Astrocyte of the cerebellum (primary cell): ENCODE measurements at regions not wholly inside any gene's neighbourhood (a gene's known extent, or its start where the extent isn't known, plus 50 kb on each side); places are given as distances from the start of the nearest gene placed in this dataset.

Source experiments
- DNase-seq: peaks from one replicate; pipeline ENCODE4 v3.0.0-alpha.2; 2011; ENCODE audit warnings: low read depth
- H3K4me3 ChIP-seq: 2 replicates; pipeline ENCODE4 v1.5.1; 2011; ENCODE audit warnings: mild to moderate bottlenecking, low read depth, low read length, moderate library complexity
- in situ Hi-C: cut with HindIII; loops from 2 replicates; pipeline ENCODE4 v1.10.0; 2017; ENCODE audit warnings: low sequenced_read_pairs
- TF ChIP-seq, protein P1 (sequence below): IDR thresholded peaks from 2 replicates; pipeline ENCODE4 v1.5.1; 2012; ENCODE audit warnings: low read length, low read depth, moderate library complexity, mild to moderate bottlenecking; ENCODE audit errors: missing control alignments

DNA sequence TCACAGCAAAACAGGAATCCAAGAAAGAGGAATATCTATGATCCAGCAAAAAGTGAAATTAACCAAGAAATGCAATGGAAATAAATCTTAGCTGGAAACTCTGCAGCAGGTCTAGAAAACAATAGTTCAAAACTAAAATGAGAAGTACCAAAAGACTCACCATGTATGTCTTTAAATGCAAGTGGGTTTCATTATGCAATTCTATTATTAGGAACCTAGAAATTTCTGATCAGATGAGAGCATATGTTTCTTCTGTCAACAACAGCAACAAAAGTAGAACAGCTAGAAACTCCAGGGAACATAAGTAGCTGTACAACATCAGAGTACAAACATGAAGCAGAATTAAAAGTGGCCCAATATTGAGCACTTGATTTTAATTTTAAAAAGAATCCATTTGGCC, 304.0 kb downstream of the ARHGAP12 start:
- TF ChIP-seq, protein P1, sequence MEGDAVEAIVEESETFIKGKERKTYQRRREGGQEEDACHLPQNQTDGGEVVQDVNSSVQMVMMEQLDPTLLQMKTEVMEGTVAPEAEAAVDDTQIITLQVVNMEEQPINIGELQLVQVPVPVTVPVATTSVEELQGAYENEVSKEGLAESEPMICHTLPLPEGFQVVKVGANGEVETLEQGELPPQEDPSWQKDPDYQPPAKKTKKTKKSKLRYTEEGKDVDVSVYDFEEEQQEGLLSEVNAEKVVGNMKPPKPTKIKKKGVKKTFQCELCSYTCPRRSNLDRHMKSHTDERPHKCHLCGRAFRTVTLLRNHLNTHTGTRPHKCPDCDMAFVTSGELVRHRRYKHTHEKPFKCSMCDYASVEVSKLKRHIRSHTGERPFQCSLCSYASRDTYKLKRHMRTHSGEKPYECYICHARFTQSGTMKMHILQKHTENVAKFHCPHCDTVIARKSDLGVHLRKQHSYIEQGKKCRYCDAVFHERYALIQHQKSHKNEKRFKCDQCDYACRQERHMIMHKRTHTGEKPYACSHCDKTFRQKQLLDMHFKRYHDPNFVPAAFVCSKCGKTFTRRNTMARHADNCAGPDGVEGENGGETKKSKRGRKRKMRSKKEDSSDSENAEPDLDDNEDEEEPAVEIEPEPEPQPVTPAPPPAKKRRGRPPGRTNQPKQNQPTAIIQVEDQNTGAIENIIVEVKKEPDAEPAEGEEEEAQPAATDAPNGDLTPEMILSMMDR = no peak
- H3K4me3 ChIP-seq = no peak overlapping the region
- DNase-seq = no peak
- in situ Hi-C loops = no loop called here

DNA sequence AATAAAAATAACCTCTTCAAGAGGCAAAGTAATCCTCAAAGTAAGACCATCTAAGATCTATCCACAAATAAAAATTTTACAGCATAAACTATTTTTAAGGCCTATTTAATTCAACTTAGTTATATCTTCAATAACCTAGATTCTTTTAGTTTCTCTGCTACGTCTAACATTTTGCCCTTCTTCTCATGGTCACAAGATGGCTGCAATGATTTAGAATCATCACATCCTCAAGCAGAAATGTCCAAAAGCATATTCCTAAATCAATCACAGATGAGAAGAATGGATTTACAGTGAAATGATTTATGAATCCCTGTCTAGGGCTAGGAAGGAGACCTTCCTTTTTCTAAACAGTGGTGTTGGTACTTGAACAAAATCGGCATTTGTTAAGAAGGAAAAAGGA, 304.7 kb downstream of the ARHGAP12 start:
- no peak for DNase-seq
- no peak overlapping the region for H3K4me3 ChIP-seq
- in situ Hi-C loops = no loop called here
- TF ChIP-seq, protein P1 = no peak

DNA sequence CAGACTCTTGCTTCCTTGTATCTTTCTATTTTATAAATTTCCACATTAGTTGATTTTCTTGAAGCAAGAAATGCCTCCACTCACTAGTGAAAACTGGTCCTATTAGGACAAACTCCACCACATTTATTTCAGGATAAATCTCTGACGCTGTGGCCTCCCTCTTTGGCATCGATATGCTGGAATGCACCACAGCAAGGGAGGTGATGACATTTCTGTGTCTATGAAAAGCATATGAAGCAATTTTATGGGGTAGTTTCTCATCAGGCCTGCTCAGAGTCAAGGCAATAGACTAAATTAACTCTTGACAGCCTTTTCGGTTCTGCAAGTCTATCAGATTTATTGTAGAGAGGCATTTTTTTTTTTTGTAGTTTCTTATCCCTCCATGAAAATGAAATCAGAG, 304.4 kb downstream of the ZEB1 start:
- H3K4me3 ChIP-seq = no peak overlapping the region
- no peak for DNase-seq
- in situ Hi-C loops = no loop called here
- TF ChIP-seq, protein P1 = no peak

DNA sequence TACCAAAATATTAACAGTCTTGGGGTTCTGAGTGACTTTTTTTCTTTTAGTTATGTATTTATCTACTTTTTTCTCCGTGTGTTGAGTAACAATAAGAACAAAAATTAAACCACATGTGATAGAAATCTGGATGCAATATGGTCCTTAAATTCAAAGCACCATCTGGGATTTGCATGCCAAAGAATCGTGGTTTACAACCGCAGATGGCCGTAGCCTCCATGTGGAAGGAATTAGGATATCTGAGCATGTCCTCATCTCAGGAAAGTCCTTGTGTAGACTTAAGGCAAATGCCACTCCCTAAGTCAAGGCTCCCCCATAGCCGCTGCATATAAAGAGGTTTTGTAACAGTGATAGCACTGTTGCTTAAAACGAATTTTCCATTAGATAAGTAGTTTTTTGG, 304.0 kb downstream of the ZEB1 start:
- DNase-seq = peak; percentile 51
- no peak overlapping the region for H3K4me3 ChIP-seq
- TF ChIP-seq, protein P1 = peak; percentile 23
- in situ Hi-C loops = no loop called here

DNA sequence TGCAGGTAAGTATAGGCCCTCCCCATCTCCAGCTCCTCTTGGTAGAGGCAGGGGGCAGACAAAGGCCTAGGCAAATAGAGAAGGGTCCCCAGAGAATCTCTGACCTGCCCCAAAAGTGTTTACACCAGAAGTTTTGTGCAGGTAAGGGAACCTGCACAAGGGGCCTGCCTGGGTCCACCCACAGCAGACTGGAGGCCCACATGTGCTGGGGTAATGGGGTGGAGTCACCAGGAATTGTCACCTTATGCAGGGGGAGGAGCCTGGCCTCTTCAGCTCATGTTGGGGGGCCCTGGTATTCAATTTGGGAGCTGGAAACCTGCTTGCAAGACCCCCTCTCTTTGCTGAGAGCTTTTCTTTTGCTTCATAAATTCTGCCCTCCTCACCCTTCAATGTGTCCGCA, 302.7 kb downstream of the ZEB1 start:
- in situ Hi-C loops = no loop called here
- H3K4me3 ChIP-seq = no peak overlapping the region
- TF ChIP-seq, protein P1 = no peak

DNA sequence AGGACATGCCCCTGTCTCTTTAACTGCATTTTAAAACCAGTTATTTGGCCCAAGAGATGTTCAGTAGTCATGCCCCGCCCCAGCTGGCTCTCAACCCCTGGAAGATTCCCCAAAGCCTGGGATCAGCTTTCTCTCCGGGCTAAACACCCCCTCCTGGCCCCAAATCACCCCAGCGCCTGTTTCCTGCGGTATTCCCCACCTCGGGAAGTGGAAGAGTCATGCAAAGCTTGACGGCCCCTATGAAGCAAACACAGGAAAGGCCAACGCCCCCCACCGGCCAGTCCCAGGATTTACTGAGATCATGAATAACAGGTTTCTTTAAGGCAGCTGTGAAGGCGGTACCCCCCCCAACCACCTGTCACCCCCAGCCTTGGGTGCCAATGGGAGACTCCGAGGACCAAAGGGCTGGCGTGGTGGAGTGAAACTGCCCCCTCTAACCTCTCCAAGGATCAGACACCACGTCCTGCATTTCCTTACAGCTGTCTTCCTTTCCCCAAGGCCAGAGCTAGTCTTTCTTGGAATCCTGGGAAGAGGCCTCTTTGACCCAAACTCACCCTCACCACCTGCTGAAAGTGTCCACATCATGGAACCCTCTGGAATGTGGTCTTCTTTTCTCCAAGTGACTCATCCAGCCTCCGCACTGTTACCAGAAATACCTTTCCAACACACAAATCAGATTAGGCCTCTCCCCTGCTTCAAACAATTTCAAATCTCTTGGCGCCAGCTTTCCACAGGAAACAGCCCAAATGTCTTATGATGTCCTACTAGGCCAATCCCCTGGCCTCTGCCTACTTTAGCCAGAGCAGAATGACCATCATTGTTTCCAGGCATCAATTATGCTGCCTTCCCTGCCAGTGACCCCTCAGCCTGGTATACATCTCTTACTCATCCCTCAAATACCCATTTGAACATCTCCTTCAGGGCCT, 301.5 kb downstream of the ZEB1 start:
- peak; percentile 58 for DNase-seq
- in situ Hi-C loops = no loop called here
- TF ChIP-seq, protein P1 = peak; percentile 3
- H3K4me3 ChIP-seq = no peak overlapping the region

More for the DNA sequence above, 302.7 kb downstream of the ZEB1 start:
- no peak for DNase-seq
